Mesothelial cell of epicardium (in vitro differentiated cells): ENCODE measurements at regions not wholly inside any gene's neighbourhood (a gene's known extent, or its start where the extent isn't known, plus 50 kb on each side); places are given as distances from the start of the nearest gene placed in this dataset.
"Not testable (repeated sequence)": the region's sequence is repeated elsewhere in the genome, so short reads cannot be mapped to it uniquely, and the experiment has no call there.

Experiments
- DNase-seq, 2 experiments: peaks; one replicate each; pipeline ENCODE4 v3.0.0; 2021; ENCODE audit warnings: low spot score in 2 of 2; ENCODE audit not compliant: unreplicated experiment in 2 of 2
- H3K27ac Mint-ChIP-seq: 2 replicates; pipeline ENCODE4 v1.8.0; 2021; ENCODE audit warnings: mixed read lengths
- H3K27me3 Mint-ChIP-seq: 2 replicates; pipeline ENCODE4 v1.8.0; 2021; ENCODE audit warnings: low read depth, mixed read lengths
- H3K36me3 Mint-ChIP-seq: 2 replicates; pipeline ENCODE4 v1.8.0; 2021; ENCODE audit warnings: mixed read lengths
- H3K4me1 Mint-ChIP-seq: 2 replicates; pipeline ENCODE4 v1.8.0; 2021; ENCODE audit warnings: mixed read lengths
- H3K4me3 Mint-ChIP-seq: 2 replicates; pipeline ENCODE4 v1.8.0; 2021; ENCODE audit warnings: mild to moderate bottlenecking, moderate library complexity, mixed read lengths
- H3K9me3 Mint-ChIP-seq: 2 replicates; pipeline ENCODE4 v1.8.0; 2021; ENCODE audit warnings: mixed read lengths
- CTCF ChIP-seq: fragments of 200-600 bp; sonication (generic); IDR thresholded peaks from one replicate; pipeline ENCODE4 v1.5.0; 2021; ENCODE audit warnings: antibody characterized with exemption; ENCODE audit not compliant: unreplicated experiment

- H3K4me1 Mint-ChIP-seq, result no peaks in the 10 kb centered on the region
- no peak for TF ChIP-seq CTCF
- H3K36me3 Mint-ChIP-seq, result no peaks in the 10 kb centered on the region
- H3K27me3 Mint-ChIP-seq, result no peaks in the 10 kb centered on the region
- H3K9me3 Mint-ChIP-seq, result no peaks in the 10 kb centered on the region
- no peak overlapping the region for H3K4me3 Mint-ChIP-seq
- DNase-seq, result no peak
- no peak overlapping the region for H3K27ac Mint-ChIP-seq
Observed at GRCh38 chr7:32658034-32658433, 162.7 kb downstream of the AVL9 start.

GRCh38 chr7:32654549-32654948, 159.3 kb downstream of the AVL9 start:
- not testable (repeated sequence) for H3K36me3 Mint-ChIP-seq, DNase-seq, H3K4me3 Mint-ChIP-seq, H3K4me1 Mint-ChIP-seq, H3K27me3 Mint-ChIP-seq, H3K27ac Mint-ChIP-seq
- peaks cover 14% of the 10 kb centered on the region for H3K9me3 Mint-ChIP-seq

- not testable (repeated sequence) for H3K27ac Mint-ChIP-seq, H3K27me3 Mint-ChIP-seq
Observed at GRCh38 chr7:32650356-32650755, 155.1 kb downstream of the AVL9 start.

GRCh38 chr7:32648408-32649156, 153.3 kb downstream of the AVL9 start:
- no peak for TF ChIP-seq CTCF
- no peak overlapping the region for H3K4me3 Mint-ChIP-seq
- H3K27ac Mint-ChIP-seq, result no peak overlapping the region
- H3K27me3 Mint-ChIP-seq, result no peaks in the 10 kb centered on the region
- no peaks in the 10 kb centered on the region for H3K4me1 Mint-ChIP-seq
- DNase-seq, result no peak
- peaks cover 17% of the 10 kb centered on the region for H3K9me3 Mint-ChIP-seq
- peaks cover 4% of the 10 kb centered on the region for H3K36me3 Mint-ChIP-seq

More at GRCh38 chr7:32650356-32650755, 155.1 kb downstream of the AVL9 start:
- DNase-seq, H3K4me3 Mint-ChIP-seq, H3K4me1 Mint-ChIP-seq, H3K36me3 Mint-ChIP-seq: not testable (repeated sequence)
- H3K9me3 Mint-ChIP-seq, result peaks cover 17% of the 10 kb centered on the region

- Mint-ChIP-seq H3K36me3 (peaks cover 18% of the 10 kb centered on the region), H3K9me3 (peaks cover 28% of the 10 kb centered on the region)
- H3K27me3 Mint-ChIP-seq, DNase-seq, H3K4me1 Mint-ChIP-seq, H3K27ac Mint-ChIP-seq, H3K4me3 Mint-ChIP-seq: not testable (repeated sequence)
Observed at GRCh38 chr7:32645255-32645654, 150.0 kb downstream of the AVL9 start.

GRCh38 chr7:32643194-32643593, 147.9 kb downstream of the AVL9 start:
- no peak for TF ChIP-seq CTCF
- H3K27me3 Mint-ChIP-seq, result no peaks in the 10 kb centered on the region
- H3K4me1 Mint-ChIP-seq, result no peaks in the 10 kb centered on the region
- no peak overlapping the region for H3K4me3 Mint-ChIP-seq
- DNase-seq, result no peak
- H3K27ac Mint-ChIP-seq, result no peak overlapping the region
- H3K36me3 Mint-ChIP-seq, result peaks cover 16% of the 10 kb centered on the region
- H3K9me3 Mint-ChIP-seq, result peaks cover 18% of the 10 kb centered on the region

GRCh38 chr7:32639122-32639521, 143.8 kb downstream of the AVL9 start:
- Mint-ChIP-seq H3K9me3 (peaks cover 18% of the 10 kb centered on the region), H3K4me3 (no peak overlapping the region), H3K27ac (no peak overlapping the region), H3K4me1 (no peaks in the 10 kb centered on the region), H3K36me3 (peaks cover 25% of the 10 kb centered on the region), H3K27me3 (no peaks in the 10 kb centered on the region)
- TF ChIP-seq CTCF, result no peak
- DNase-seq, result no peak

- not testable (repeated sequence) for H3K27ac Mint-ChIP-seq, DNase-seq, H3K27me3 Mint-ChIP-seq, H3K4me1 Mint-ChIP-seq, H3K4me3 Mint-ChIP-seq
- H3K36me3 Mint-ChIP-seq, result peaks cover 25% of the 10 kb centered on the region
- peaks cover 18% of the 10 kb centered on the region for H3K9me3 Mint-ChIP-seq
Observed at GRCh38 chr7:32638479-32639121, 143.3 kb downstream of the AVL9 start.
